Neural progenitor cell (in vitro differentiated cells): ENCODE measurements at regions not wholly inside any gene's neighbourhood (a gene's known extent, or its start where the extent isn't known, plus 50 kb on each side); places are given as distances from the start of the nearest gene placed in this dataset.

Experiments
- EZH2phosphoT487 ChIP-seq: fragments of 200-600 bp; sonication (generic); IDR thresholded peaks from 2 replicates; pipeline ENCODE4 v1.6.1; 2017; ENCODE audit warnings: antibody characterized with exemption
- TF ChIP-seq, protein P1 (sequence below): fragments of 200-600 bp; sonication (generic); IDR thresholded peaks from 2 replicates; pipeline ENCODE4 v1.5.1; 2017; ENCODE audit warnings: antibody characterized with exemption, mild to moderate bottlenecking

DNA sequence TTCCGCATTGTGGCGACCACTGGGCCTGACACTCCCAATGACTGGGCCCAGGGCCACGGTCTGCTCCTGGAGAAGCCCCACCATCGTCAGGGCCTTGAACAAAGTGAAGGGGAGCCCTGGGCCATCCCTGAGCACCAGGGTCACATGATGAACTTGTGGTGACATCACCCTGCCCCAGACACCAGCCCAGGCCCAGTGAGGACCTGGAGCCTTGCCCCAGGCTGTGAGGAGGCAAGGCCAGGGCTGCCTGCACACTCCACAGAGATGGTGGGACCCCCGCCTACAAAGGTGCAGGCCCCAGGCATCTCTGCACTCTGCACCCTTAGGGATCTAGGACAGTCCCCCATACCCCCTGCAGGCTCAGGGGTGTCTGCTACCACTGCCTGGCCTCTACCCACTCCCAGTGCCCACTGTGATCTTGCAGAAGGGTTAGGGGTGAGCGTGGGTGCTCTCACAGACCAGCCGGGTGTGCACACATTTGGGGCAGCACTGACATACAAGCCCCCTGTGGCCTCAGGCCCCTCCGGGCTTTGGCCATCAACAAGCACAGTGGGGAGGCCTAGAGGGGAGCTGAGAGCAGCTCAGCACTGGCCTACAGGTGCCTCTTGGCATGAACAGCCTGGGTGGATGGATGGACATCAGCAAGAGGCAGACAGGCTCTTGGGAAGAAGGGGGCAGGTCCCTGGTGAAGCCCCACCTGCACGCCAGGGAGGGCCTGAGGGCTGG lies 624.0 kb upstream of the LRRTM4 start:
- TF ChIP-seq, protein P1, sequence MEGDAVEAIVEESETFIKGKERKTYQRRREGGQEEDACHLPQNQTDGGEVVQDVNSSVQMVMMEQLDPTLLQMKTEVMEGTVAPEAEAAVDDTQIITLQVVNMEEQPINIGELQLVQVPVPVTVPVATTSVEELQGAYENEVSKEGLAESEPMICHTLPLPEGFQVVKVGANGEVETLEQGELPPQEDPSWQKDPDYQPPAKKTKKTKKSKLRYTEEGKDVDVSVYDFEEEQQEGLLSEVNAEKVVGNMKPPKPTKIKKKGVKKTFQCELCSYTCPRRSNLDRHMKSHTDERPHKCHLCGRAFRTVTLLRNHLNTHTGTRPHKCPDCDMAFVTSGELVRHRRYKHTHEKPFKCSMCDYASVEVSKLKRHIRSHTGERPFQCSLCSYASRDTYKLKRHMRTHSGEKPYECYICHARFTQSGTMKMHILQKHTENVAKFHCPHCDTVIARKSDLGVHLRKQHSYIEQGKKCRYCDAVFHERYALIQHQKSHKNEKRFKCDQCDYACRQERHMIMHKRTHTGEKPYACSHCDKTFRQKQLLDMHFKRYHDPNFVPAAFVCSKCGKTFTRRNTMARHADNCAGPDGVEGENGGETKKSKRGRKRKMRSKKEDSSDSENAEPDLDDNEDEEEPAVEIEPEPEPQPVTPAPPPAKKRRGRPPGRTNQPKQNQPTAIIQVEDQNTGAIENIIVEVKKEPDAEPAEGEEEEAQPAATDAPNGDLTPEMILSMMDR: no peak
- no peak for TF ChIP-seq EZH2phosphoT487
